IPS DF 6.9 (cell line): ENCODE measurements at regions not wholly inside any gene's neighbourhood (a gene's known extent, or its start where the extent isn't known, plus 50 kb on each side); places are given as distances from the start of the nearest gene placed in this dataset.
A peak's percentile ranks its signal among the peaks of the same experiment; 100 is the strongest.
"Not testable (repeated sequence)": the region's sequence is repeated elsewhere in the genome, so short reads cannot be mapped to it uniquely, and the experiment has no call there.

Experiments used
- DNase-seq: peaks from one replicate; pipeline ENCODE4 v3.0.0-alpha.2; 2013; ENCODE audit warnings: low read depth, low spot score
- H3K27ac ChIP-seq: one replicate; pipeline ENCODE4 v1.5.1; 2013; ENCODE audit warnings: low read length, control low read depth
- H3K27me3 ChIP-seq: 2 replicates; pipeline ENCODE4 v1.6.1; 2013; ENCODE audit warnings: mild to moderate bottlenecking, low read length; ENCODE audit not compliant: control insufficient read depth, insufficient read depth
- H3K36me3 ChIP-seq: 2 replicates; pipeline ENCODE4 v1.6.1; 2013; ENCODE audit warnings: low read length; ENCODE audit not compliant: control insufficient read depth, insufficient read depth
- H3K4me1 ChIP-seq: 2 replicates; pipeline ENCODE4 v1.6.1; 2013; ENCODE audit warnings: low read length; ENCODE audit not compliant: control insufficient read depth, insufficient read depth
- H3K4me3 ChIP-seq: 2 replicates; pipeline ENCODE4 v1.5.1; 2013; ENCODE audit warnings: mild to moderate bottlenecking, low read length
- H3K9me3 ChIP-seq: 2 replicates; pipeline ENCODE4 v1.6.1; 2013; ENCODE audit warnings: low read length, inconsistent platforms; ENCODE audit not compliant: control insufficient read depth, insufficient read depth
- WGBS: extraction: QIAGEN DNeasy Blood & Tissue Kit; methylation state at CpG from one replicate; pipeline ENCODE4 v1.1.7; 2013; ENCODE audit warnings: mixed read lengths, missing lambda C conversion rate; ENCODE audit not compliant: insufficient read length, insufficient coverage; 5-methylcytosine and 5-hydroxymethylcytosine counted together

DNA sequence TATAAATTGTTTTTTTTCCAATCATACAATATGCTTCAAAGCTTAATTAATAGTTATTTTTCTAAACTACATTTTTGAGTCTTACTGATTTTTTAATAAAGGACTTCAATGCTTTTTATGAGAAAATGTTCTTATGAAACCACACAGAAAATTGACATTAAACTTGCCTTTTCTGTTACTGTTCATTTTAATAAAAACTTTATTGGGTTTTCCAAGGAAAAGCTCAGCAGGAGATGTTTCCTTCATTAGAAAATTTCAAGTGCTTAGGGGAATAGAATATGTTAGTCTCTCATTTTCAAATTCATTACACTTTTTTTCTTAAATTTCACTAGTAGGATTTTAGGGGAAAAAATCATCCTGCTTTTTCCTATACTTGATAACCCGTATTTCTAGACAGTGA, 711.4 kb downstream of the DIPK2A start:
- Histone ChIP-seq H3K27ac (no peak overlapping the region), H3K9me3 (no peaks in the 10 kb centered on the region), H3K4me1 (no peaks in the 10 kb centered on the region), H3K36me3 (no peaks in the 10 kb centered on the region), H3K27me3 (no peaks in the 10 kb centered on the region), H3K4me3 (no peak overlapping the region)
- WGBS = no CpG with 5 or more reads among the region's 1 CpG
- DNase-seq = no peak

DNA sequence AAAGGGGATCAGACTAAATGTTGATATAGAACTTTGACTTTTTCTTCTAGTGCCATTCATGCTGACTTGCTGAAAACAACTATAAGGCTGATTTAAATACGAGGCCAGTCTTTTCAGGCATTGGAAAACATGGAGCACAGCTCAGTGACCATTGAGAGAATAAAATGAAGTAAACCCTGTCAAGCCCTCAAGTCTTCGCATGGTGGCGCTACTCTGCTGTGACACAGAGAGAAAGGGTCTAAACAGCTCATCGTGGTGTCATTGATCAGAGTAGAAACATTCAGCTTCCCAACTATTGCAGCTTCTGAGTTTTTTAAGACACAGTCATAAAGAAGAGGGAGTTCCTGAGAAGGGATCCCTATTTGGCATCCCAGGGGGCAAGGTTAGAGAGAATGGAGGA, 716.2 kb downstream of the DIPK2A start:
- Histone ChIP-seq H3K36me3 (no peaks in the 10 kb centered on the region), H3K27ac (no peak overlapping the region), H3K4me3 (no peak overlapping the region), H3K27me3 (no peaks in the 10 kb centered on the region), H3K9me3 (no peaks in the 10 kb centered on the region), H3K4me1 (no peaks in the 10 kb centered on the region)
- no CpG with 5 or more reads among the region's 4 CpGs for WGBS
- DNase-seq = peak; percentile 11

DNA sequence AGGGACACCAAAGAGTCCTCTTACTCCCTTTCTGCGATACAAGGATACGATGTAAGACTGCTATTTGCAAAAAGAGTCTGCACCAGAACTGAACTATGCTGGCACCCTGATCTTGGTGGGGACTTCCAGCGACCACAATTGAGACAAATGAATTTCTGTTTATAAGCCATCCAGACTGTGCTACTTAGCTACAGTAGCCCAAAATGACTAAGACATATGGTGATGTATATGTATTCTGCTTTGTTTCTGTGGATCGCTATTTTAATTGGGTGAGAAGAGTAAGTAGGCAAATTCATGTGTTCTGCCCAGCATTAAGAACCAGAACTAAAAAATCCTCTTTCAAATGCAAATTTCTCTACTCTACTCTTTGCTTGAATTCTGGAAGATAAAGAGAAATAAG, 720.9 kb downstream of the DIPK2A start:
- no peaks in the 10 kb centered on the region for H3K9me3 ChIP-seq

DNA sequence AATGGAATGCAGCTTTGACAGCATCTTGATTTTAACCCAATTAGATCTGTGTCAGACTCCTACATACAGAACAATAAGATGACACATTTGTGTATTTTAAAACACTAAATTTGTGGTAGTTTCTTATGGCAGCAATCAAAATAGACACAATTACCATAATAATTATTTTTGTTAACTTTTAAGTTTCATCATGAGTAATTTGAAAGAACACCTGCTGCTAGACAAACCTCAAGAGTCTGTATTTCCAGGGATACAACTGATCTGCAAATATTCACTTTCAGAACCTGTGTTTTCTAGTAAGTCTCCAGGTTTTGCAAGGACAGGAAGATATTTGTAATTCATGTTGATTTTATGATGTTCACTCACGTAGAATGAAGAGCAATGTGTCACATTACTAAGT, 736.8 kb downstream of the DIPK2A start:
- no peaks in the 10 kb centered on the region for H3K27me3 ChIP-seq
- WGBS = no CpG with 5 or more reads among the region's 1 CpG
- no peak overlapping the region for H3K4me3 ChIP-seq
- no peaks in the 10 kb centered on the region for H3K36me3 ChIP-seq
- H3K27ac ChIP-seq = no peak overlapping the region
- no peaks in the 10 kb centered on the region for H3K4me1 ChIP-seq
- H3K9me3 ChIP-seq = no peaks in the 10 kb centered on the region
- no peak for DNase-seq

More for the DNA sequence above, 720.9 kb downstream of the DIPK2A start:
- no CpG with 5 or more reads among the region's 4 CpGs for WGBS
- Histone ChIP-seq H3K4me1 (no peaks in the 10 kb centered on the region), H3K27me3 (no peaks in the 10 kb centered on the region), H3K4me3 (no peak overlapping the region), H3K27ac (no peak overlapping the region), H3K36me3 (no peaks in the 10 kb centered on the region)
- no peak for DNase-seq

DNA sequence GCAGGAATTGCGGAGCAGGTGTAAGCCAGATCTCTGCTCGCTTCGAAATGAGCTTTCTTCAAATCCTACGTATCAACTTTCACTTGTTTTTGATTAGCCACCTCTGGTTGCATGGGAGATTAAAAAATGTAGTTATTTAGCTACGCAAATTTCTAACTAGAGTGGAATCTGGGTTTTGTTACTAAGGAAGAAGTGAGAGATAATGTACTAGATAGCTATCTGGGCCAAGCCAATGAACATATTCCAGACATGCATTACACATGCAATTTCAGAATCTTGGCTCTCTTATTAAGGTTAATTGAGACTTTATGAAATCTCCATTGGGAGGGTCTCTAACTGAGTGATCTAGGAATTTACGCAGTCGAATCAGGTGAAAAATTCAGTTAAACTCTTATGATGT, 765.7 kb downstream of the DIPK2A start:
- no peak for DNase-seq
- no CpG with 5 or more reads among the region's 7 CpGs for WGBS
- Histone ChIP-seq H3K9me3 (no peaks in the 10 kb centered on the region), H3K27me3 (no peaks in the 10 kb centered on the region), H3K4me1 (no peaks in the 10 kb centered on the region), H3K36me3 (no peaks in the 10 kb centered on the region), H3K27ac (no peak overlapping the region), H3K4me3 (no peak overlapping the region)

DNA sequence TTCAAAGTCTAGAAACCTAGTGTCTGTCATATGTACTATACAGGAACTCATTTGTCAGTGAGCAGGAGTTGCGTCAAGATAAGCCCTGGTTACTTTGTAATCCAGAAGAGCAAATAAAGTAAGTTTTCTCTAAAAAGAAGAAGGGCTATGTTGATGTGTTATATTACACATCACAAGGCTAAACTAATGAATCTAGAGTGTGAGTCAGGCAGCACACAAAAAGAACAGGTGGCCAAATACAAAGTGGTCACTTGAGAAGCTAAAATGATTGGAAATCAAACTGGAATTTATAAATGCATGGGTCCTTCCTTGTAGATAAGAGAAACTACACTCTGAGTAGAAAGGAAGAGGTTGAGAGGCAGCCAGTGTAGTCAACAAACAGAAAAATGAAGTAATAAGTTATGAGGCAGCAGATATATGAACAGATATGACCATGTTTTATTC, 771.6 kb downstream of the DIPK2A start:
- no peak for DNase-seq
- no peaks in the 10 kb centered on the region for H3K27me3 ChIP-seq
- H3K36me3 ChIP-seq = no peaks in the 10 kb centered on the region
- no peaks in the 10 kb centered on the region for H3K9me3 ChIP-seq
- no peak overlapping the region for H3K27ac ChIP-seq
- no CpG with 5 or more reads among the region's 1 CpG for WGBS
- no peaks in the 10 kb centered on the region for H3K4me1 ChIP-seq
- H3K4me3 ChIP-seq = no peak overlapping the region

DNA sequence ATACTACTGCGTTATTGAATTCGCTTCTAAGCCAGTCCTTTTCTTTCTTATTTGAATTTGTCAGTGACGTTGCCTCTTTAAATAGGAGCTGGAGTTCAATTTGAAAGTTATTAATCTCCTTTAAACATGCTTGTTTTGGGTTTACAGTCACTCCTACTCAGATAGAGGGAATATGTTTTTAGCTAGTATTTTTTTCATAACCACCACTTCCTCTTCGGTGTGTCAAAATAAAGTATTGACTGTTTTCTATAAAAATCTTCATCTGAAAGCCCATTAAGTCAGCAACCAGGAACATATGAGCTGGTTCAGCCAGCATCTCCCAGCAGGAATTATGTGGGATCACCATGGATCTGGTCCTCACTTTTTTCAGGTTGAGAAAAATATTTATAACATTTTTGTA, 772.9 kb downstream of the DIPK2A start:
- no peaks in the 10 kb centered on the region for H3K36me3 ChIP-seq
- no peak for DNase-seq
- H3K4me1 ChIP-seq = no peaks in the 10 kb centered on the region
- no peak overlapping the region for H3K4me3 ChIP-seq
- no peaks in the 10 kb centered on the region for H3K9me3 ChIP-seq
- H3K27ac ChIP-seq = no peak overlapping the region
- no peaks in the 10 kb centered on the region for H3K27me3 ChIP-seq
- no CpG with 5 or more reads among the region's 4 CpGs for WGBS

DNA sequence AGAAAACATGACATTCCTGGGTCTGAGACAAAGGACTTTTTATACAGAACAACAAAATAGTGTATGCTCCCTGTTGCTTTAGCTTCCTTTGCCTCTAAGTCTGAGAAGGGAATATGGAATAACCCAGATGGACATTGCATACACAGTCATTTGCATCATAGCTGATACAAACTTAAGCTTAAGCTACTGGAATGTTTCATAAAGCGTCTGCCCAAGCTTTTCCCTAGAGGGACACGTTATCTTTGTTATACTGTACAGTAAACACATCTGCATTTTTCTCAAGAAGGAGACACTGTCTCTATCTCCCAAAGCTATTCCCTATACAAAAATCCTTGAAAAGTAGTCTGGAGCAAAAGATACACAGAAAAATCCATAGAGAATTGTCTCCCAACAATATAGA, 775.0 kb downstream of the DIPK2A start:
- H3K9me3 ChIP-seq = no peaks in the 10 kb centered on the region
- no peak overlapping the region for H3K27ac ChIP-seq
- no peaks in the 10 kb centered on the region for H3K27me3 ChIP-seq
- no peaks in the 10 kb centered on the region for H3K4me1 ChIP-seq
- no peak overlapping the region for H3K4me3 ChIP-seq
- no CpG with 5 or more reads among the region's 2 CpGs for WGBS
- no peak for DNase-seq
- H3K36me3 ChIP-seq = no peaks in the 10 kb centered on the region

DNA sequence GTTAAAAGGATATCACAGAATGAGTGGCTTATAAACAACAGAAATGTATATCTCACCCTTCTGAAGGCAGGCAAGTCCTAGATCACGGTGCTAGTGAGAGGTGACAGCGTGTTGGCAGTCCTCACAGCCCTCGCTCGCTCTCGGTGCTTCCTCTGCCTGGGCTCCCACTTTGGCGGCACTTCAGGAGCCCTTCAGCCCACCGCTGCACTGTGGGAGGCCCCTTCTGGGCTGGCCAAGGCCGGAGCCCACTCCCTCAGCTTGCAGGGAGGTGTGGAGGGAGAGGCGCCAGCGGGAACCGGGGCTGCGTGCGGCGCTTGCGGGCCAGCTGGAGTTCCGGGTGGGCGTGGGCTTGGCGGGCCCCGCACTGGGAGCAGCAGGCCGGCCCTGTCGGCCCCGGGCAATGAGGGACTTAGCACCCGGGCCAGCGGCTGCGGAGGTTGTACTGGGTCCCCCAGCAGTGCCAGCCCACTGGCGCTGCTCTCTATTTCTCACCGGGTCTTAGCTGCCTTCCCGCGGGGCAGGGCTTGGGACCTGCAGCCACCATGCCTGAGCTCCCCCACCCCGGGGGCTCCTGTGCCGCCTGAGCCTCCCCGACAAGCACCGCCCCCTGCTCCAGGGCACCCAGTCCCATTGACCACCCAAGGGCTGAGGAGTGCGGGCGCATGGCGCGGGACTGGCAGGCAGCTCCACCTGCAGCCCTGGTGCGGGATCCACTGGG, 778.1 kb downstream of the DIPK2A start:
- WGBS = no CpG with 5 or more reads among the region's 38 CpGs
- not testable (repeated sequence) for H3K27ac ChIP-seq, DNase-seq, H3K36me3 ChIP-seq, H3K27me3 ChIP-seq, H3K9me3 ChIP-seq, H3K4me3 ChIP-seq, H3K4me1 ChIP-seq

DNA sequence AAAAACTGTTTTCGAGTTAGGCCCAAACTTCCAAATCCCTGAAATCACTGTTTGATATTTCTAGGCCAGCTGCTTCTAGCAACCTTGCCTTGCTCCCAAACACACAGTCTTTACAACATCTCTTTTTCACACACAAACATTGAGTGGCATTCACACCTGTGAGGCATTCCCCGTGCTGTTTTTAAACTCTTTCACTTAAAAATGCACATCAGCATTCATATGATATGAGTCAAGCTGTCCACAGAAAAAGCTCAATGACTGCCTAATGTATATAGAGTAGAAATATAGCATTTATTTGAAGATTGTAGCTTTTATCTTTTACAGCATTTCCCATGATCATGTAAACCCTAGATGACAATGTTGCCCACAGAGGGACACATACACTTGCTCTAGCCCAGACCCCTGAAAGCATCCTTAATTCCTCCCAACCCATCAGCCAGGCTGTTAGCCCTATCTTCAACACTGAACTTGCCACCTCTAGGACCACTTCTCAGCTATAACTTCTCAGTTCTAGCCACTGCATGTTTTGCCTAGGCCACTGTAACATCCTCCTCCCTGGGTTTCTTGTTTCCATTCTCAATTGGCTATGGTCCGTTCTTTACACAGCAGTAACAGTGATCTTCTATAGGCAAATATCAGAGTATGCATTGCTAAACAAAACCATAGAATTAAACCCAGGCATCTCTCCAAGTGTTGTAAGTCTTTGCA, 782.6 kb downstream of the DIPK2A start:
- Histone ChIP-seq H3K9me3 (peaks cover 1% of the 10 kb centered on the region; the same call in 1 of the 2 replicates), H3K36me3 (no peaks in the 10 kb centered on the region), H3K27me3 (no peaks in the 10 kb centered on the region), H3K27ac (no peak overlapping the region), H3K4me3 (no peak overlapping the region), H3K4me1 (no peaks in the 10 kb centered on the region)
- no peak for DNase-seq
- WGBS = 100% methylated on average over 1 of the region's 3 CpGs
